ENCODE measurements at regions not wholly inside any gene's neighbourhood (a gene's known extent, or its start where the extent isn't known, plus 50 kb on each side); places are given as distances from the start of the nearest gene placed in this dataset.

DNA sequence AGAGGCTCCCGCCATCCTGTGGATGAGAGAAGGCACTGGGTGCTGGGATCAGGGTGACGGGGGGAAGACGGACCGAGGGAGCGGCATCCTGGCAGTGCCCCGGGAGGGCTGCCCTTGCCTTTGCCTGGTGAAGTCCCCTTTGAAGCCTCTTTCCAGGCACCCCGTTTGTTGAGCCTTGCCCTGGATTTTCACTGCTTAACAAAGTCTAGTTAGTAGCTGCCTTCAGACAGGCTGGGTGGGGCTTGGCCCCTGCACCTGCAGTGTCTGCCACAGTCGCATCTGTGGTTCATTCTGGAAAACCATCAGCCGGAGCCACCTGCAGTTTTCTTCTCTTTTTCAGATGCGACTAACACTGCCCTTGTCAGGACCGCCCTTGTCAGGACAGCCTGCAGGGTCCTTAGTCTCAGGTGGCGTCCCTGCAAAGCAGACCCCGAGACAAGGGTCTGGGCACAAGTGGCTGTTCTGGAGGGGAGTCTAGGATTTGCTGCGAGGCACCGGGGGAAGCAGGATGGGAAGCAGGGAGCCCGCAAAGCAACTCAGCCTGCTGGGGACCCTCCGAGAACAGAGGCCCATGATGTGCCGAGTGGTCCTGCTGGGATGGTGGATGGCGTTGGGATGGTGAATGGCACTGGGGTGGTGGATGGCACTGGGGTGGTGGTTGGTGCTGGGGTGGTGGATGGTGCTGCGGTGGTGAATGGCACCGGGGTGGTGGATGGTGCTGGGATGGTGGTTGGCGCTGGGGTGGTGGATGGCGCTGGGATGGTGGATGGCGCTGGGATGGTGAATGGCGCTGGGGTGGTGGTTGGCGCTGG lies 147.9 kb upstream of the COL5A1 start:
- in situ Hi-C loops (cut with MboI; ENCODE audit: low sequenced_read_pairs in 4 of 4): no loop called here
- no peak overlapping the region for H3K4me3 ChIP-seq
- no peak for TF ChIP-seq CTCF (IDR thresholded peaks at IDR 0.05 in 4 of 5, conservative IDR thresholded peaks at IDR 0.05 in 1 of 5)
- no peak for TF ChIP-seq POLR2A (IDR thresholded peaks at IDR 0.05)
- intact Hi-C loops (cut with DNase I; ENCODE audit: low total_unique reads): no loop called here
- peaks cover 3 to 7% (median 4%) of the 10 kb centered on the region in 3 donors for H3K27me3 ChIP-seq
- no peaks in the 10 kb centered on the region for H3K36me3 ChIP-seq
- no peak overlapping the region for H3K27ac ChIP-seq
- DNase-seq: peak in 1 of 2 donors; percentile 8
- no peaks in the 10 kb centered on the region for H3K9me3 ChIP-seq
- H3K4me1 ChIP-seq: no peaks in the 10 kb centered on the region
- ATAC-seq: no peak

DNA sequence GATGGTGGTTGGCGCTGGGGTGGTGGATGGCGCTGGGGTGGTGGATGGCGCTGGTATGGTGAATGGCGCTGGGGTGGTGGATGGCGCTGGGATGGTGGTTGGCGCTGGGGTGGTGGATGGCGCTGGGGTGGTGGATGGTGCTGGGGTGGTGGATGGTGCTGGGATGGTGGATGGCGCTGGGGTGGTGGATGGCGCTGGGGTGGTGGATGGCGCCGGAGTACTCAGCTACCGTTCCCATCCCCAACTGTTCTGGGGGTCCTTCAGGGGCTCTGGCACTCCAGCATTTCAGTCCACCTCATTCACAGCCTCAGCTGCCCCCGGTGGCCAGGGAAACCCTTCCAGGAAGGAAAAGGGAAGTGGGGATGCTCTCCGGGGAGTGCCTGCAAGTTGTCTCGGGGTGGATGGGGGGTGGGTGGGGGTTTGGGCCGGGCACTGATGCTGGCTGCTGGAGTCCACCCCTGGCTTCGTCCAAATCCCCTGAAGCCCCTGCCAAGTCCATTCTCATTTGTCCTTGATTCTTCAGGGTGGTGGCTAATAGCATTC lies 147.3 kb upstream of the COL5A1 start:
- Histone ChIP-seq H3K27me3 (peaks cover 3 to 7% (median 4%) of the 10 kb centered on the region in 3 donors), H3K4me3 (no peak overlapping the region), H3K27ac (no peak overlapping the region), H3K4me1 (no peaks in the 10 kb centered on the region), H3K9me3 (no peaks in the 10 kb centered on the region), H3K36me3 (no peaks in the 10 kb centered on the region)
- in situ Hi-C loops (cut with MboI; ENCODE audit: low sequenced_read_pairs in 4 of 4) (no loop called here), intact Hi-C loops (cut with DNase I; ENCODE audit: low total_unique reads) (no loop called here)
- ATAC-seq (no peak), DNase-seq (no peak)
- TF ChIP-seq CTCF (IDR thresholded peaks at IDR 0.05 in 4 of 5, conservative IDR thresholded peaks at IDR 0.05 in 1 of 5) (no peak), POLR2A (IDR thresholded peaks at IDR 0.05) (no peak)

- in situ Hi-C loops (cut with MboI; ENCODE audit: low sequenced_read_pairs in 4 of 4) (no loop called here), intact Hi-C loops (cut with DNase I; ENCODE audit: low total_unique reads) (no loop called here)
- Histone ChIP-seq H3K9me3 (no peaks in the 10 kb centered on the region), H3K4me1 (no peaks in the 10 kb centered on the region), H3K27me3 (peaks cover 3 to 4% (median 3%) of the 10 kb centered on the region in 3 donors), H3K27ac (no peak overlapping the region), H3K36me3 (no peaks in the 10 kb centered on the region), H3K4me3 (no peak overlapping the region)
- DNase-seq (peak in 1 of 2 donors; percentile 8), ATAC-seq (no peak)
- no peak for TF ChIP-seq POLR2A (IDR thresholded peaks at IDR 0.05)
- TF ChIP-seq CTCF (IDR thresholded peaks at IDR 0.05 in 4 of 5, conservative IDR thresholded peaks at IDR 0.05 in 1 of 5): no peak
These were observed 146.7 kb upstream of the COL5A1 start for GRCh38 chr9:134494905-134495304.

- H3K27ac ChIP-seq: no peak overlapping the region
- no peaks in the 10 kb centered on the region for H3K36me3 ChIP-seq
- no peaks in the 10 kb centered on the region for H3K4me1 ChIP-seq
- H3K9me3 ChIP-seq: no peaks in the 10 kb centered on the region
- no peak overlapping the region for H3K4me3 ChIP-seq
- no peak for ATAC-seq
- no peak for DNase-seq
- intact Hi-C loops (cut with DNase I; ENCODE audit: low total_unique reads): no loop called here
- in situ Hi-C loops (cut with MboI; ENCODE audit: low sequenced_read_pairs in 4 of 4): no loop called here
- peaks cover 0 to 6% (median 5%) of the 10 kb centered on the region in 3 donors for H3K27me3 ChIP-seq
- no peak for TF ChIP-seq CTCF (IDR thresholded peaks at IDR 0.05 in 4 of 5, conservative IDR thresholded peaks at IDR 0.05 in 1 of 5)
These were observed 145.7 kb upstream of the COL5A1 start for GRCh38 chr9:134495881-134496412.

Data from gastrocnemius medialis (tissue), 4 donors.